HG02763 (cell line): ENCODE measurements at regions not wholly inside any gene's neighbourhood (a gene's known extent, or its start where the extent isn't known, plus 50 kb on each side); places are given as distances from the start of the nearest gene placed in this dataset.
"Not testable (repeated sequence)": the region's sequence is repeated elsewhere in the genome, so short reads cannot be mapped to it uniquely, and the experiment has no call there.

ENCODE experiments used
- ATAC-seq: cut with Tn5 transposase; IDR thresholded peaks from one replicate; pipeline ENCODE4 v1.9.1; 2021; ENCODE audit warnings: mild to moderate bottlenecking, moderate library complexity; ENCODE audit not compliant: unreplicated experiment

DNA sequence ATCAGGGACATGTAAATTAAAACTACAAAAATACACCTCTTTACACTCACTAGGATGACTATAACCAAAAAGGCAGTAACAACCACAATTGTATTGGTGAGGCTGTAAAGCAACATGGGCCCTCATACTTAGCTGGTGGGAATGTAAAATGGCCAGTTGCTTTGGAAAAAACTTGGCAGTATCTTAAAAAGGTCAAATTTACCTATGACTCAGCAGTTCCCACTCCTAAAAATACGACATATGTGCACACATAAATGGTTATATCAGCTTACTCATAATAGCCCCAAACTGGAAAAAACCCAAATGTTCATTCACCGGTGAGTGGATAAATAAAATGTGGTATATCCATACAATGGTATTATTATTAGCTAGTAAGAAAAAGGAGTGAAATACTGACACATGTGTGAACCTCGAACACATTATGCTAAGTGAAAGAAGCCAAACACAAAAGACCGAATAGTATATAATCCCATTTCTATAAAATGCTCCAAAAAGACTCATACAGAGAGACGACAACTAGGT lies 391.4 kb downstream of the NPIPA8 start:
- no peak for ATAC-seq

DNA sequence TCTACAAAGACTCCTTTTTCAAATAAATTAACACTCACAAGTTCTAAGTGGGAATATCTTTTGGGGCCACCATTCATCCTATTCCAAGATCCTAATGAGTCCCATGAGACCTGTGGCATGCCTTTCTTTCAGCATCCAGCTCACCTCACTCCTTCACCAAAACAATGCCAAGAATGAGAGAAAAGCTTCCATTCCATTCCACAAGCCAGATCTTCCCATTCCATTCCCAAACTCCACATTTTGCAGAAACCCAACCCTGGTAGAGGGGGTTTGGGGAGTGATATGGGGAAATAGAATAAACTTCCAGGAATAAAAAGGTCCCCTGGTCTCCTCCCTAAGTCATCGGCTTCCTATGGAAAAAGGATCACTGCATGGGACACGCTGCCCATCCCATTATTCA lies 392.2 kb downstream of the NPIPA8 start:
- no peak for ATAC-seq

DNA sequence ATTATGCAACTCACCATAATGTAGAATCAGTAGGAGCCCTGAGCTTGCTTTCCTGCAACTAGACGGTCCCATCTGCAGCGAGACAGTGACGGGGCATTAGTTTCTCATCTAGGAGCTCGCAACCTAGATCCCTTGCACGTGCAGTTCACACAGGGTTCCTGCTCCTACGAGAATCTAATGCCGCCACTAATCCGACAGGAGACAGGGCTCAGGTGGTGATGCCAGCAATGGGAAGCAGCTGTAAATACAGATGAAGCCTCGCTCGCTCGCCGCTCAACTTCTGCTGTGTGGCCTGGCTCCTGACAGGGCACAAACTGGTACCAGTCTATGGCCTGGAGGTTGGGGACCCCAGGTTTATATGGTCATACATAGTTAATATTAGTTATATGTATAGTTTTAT lies 394.5 kb downstream of the NPIPA8 start:
- no peak for ATAC-seq

DNA sequence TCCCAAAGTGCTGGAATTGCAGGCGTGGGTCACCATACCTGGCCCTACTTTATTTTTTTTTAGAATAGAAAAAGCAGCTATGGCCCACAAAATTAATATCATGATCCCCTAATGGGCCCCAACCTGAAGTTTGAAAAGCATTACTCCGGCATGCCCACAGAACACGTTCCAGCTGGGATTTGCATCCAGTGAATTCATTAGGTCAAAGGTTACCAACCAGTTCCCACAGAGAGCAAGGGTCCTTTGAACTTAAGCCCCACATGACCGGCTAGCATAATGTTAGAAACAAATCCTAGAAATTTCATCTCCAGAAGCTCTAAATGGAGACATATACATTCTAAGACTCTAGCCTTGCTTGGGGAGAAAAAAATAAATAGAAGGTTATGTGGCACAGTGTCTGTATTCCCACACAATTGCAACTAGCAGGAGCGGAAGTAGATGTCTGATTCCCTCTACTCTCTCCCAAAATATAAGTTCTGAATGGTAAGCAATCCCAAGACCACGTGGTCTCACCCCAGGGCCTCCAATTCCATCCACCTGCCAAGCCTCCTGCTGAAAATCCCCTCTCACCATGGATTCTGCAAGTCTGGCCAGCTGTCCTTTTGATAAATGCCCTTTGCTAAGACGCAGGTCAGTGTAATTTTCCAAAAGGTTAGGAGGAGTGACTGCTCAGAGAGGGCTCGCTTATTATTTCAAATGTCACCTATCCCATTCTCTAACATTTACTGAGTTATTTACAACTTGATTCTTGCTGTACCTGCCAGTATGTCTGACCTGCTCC lies 395.8 kb downstream of the NPIPA8 start:
- ATAC-seq: no peak

DNA sequence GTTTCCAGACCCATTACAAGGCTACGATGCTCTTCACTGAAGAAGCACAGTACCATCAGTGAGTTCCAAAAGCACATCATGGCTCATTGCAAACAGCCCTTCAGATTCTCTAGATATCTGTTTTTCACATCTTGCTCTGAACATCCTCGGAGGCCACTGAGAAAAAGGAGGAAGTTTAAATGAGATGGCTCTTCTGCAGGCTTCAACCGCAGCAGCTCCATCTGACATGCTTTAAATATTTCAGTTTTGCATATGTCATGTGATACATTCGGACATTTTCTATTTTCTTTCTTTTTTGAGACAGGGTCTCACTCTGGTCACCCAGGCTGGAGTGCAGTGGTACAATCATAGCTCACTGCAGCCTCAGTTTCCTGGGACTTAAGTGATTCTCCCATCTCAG lies 396.8 kb downstream of the NPIPA8 start:
- peak; percentile 35 for ATAC-seq

DNA sequence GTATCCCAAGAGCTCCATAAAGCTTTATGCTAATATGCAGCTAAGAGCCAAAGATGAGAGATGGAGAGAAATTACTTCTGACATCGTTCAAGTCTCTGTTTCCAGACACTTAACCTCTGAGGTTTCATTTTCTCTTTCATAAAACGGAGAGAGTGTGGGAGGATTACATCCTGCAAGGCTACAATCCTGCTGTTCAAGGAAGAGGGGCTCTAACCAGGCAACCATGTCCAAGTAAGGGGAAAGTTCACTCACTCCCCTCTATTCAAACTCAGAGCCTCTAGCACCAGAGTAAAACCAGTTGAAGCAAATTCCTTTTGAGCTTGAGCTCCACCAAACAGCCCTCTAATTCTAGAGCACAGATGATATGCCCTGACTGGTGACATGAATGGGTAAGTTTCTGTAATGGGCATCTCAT lies 397.4 kb downstream of the NPIPA8 start:
- ATAC-seq: peak; percentile 51

DNA sequence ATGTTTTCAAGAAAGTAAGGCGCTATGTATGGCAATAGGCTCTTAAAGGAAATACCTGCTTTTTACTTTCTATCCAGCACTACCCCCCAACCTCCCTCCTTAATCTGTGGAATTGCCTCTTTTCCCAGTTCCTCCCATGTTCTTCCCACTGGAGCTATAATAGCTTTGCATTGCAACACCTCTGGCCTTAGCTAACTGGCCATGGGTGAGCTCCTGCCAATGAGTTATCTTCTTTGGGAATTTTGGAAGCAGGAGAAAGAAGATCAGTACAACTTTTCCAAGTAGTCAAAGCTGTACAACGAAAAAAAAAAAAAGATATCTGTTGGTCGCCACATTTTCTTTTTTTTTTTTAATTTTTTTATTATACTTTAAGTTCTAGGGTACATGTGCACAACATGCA lies 398.0 kb downstream of the NPIPA8 start:
- ATAC-seq: no peak

DNA sequence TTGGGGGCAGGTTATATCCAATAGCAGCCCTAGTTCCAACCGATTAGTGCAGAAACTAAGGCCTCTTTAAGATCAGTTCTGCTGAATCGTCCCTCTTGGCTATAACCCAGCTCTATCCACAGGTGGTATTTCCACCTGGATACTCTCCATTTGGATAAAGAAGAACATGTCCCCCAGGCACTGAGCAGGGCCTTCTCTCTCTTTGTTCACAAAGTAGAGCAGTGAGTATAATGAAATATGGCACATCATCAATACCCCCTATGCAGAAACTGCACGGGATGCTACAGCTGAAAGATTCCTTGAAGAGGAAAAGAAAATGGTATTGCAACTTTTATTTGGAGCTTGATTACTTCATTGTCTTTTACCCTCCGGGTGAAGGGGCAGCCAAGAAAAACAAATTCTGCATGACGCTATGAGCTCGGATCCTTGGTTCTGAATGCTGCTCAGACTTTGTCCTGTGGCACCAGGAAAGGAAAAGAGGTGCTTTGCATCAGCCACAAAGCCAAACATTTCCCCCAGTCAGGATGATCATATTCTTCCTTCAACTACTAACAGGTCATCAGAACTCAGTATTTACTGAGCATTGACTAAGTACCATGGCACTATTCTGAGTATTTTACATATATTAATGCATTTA lies 399.7 kb downstream of the NPIPA8 start:
- no peak for ATAC-seq

DNA sequence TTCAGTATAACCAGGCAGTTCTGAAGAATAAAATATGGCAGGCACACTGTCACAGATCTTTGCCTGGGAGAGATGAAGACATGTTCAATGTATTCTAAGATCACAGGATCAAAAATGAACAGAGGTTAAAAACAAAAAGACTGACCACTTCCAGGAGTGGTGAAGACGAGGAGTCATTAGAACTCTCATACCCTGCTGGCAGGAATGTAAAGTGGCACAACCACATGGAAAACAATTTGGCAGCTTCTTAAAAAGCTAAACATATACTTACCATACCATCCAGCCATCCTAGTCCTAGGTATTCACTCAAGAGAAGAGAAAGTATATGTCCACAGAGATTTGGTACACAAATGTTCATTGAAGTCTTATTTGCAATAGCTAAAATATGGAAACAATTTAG lies 406.3 kb downstream of the NPIPA8 start:
- ATAC-seq: no peak

DNA sequence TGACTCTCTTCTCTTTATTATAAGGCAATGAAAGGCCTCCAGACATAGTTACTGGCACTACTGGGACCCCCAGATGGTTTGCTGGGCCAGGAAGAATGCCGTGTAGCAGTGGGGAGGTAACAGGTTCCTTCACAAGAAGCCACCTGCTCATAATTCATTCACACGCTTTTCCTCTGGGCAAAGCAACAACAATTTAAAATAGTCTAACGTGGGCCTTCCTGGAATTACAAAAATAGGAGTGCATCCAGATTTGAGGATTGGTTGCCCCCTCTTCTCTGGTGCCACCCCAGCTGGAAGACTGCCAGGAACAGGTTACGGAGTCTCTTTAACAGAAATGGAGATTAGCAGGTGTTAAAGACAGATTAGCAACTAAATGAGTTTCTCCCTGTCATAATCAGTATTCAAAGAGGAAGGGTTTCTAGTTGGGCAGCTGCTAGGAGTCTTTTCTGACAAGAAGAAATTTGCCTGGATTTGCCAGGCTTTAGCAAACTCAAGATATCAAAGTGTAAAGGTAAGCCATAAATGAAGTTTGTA lies 409.6 kb downstream of the NPIPA8 start:
- no peak for ATAC-seq

DNA sequence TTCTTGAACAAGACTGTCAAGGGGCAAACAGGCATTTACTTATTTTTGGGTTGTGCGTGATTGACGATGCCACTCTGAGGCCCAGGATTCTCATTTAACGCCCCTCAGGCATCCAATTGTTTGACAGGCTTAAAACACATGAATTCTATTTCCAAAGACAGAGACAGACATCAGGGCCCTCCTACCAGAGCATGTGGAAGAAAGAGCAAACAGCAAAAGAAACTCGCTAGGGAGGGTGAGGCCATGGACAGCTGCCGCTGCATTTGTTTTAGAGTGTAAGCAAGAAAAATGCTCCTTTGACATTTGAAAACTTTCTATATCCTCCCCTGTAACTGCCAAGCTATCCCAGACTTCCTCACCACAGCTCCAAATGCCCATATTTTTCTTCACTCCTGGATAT lies 410.1 kb downstream of the NPIPA8 start:
- no peak for ATAC-seq

DNA sequence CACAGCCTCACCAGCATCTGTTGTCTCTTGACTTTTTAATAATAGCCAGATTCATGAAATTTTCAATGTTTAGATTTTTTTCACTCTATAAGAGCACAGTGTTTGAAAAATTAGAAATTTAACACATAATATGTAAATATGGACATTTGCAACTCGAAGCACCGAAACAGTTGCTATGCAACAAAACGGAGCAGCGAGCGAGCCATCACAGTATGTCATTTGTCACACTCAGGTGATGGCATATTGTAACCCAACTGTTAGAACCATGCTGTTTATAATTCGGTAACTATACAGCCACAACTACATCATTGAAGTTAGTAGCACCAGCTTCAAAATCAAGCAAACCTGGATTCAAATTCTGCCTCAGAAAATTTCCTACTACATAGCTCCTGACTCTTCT lies 410.8 kb downstream of the NPIPA8 start:
- ATAC-seq: no peak

DNA sequence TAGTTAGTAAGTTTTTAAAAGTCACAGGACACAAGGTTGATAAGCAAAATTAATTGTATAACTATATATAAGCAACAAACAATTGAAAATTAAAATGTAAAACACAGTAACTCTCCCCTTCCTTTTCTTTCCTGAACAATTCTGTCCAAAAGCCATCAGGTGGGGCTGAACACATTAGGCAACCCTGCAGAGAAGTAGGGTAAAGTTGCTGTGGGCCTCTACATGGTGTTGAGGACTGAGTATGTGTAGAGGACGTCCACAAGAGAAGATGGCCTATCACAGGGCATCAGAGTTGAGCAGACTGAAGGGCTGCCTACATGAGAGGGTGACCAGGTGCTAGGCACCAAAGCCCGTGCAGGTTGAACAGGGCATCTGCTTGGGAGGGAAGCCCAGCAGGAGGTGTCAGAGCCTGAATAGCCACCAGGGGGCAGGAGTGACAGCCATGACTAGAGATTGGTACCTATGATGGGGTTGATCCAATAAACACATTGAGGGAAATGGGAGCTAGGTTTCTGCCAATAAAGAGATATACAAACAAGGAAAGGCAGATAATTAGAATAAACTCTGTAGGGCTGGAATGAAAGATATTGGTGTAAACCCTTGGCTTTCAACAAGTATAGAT lies 415.1 kb downstream of the NPIPA8 start:
- no peak for ATAC-seq

DNA sequence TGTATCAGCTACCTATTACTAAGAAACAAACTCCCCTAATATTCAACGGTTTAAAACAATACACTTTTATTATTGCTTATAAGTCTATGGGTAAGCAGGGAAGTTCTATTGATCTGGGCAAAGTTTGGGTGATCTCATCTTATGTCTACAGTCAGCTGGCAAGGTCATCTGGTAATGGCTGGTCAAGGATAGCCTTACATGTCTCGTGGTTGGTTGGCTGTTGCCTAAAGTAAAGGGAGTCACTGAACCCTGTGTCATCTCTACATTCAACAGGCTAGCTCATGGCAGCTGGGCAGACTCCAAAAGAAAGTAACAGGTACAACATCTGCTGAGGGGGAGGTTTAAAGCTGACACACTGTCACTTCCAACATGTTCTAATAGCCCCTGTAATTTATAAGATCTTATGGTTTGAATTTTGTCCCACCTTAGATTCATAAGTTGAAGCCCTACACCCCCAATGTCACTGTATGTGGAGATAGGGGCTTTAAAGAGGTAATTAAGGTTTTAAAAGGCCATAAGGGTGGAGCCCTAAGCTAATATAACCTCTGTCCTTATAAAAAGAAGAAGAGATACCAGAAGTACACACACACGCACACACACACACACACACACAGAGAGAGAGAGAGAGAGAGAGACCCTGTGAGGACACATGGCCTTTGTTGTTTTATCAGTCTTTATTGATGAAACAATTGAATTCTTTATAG lies 419.1 kb downstream of the NPIPA8 start:
- no peak for ATAC-seq

DNA sequence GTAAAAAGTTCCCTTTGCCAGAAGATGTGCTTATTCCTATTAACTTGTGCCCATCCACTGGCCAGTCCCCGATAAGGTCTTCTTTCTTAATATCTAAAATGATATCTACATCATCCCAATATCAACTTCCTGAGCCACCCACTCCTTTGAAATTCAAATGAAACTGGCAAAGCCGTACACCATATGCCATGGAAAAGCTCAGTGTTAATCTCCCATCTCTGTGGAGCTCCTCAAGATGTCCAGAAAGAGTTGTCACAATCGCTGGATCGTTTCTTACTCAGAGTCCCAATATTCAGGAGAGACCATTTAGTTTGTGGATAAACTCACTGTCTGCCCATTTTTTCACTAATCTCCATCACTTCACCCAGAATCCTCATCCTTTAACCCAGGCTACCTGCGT lies 420.7 kb downstream of the NPIPA8 start:
- ATAC-seq: no peak

DNA sequence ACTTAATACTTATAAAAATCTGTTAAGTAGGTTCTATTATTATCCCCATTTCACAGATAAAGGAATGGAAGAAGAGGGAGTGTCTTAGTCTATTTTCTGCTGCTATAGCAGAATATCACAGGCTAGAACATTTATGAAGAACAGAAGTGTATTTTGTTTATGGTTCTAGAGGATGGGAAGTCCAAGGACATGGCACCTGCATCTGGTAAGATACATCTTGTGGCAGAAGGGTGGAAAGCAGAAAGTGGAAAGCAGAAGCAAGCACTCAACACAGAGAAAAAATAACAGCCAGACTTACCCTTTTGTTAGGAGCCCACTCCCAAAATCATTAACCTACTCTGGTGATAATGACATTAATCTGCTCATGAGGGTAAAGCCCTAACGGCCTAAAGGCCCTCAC lies 422.4 kb downstream of the NPIPA8 start:
- ATAC-seq: no peak

DNA sequence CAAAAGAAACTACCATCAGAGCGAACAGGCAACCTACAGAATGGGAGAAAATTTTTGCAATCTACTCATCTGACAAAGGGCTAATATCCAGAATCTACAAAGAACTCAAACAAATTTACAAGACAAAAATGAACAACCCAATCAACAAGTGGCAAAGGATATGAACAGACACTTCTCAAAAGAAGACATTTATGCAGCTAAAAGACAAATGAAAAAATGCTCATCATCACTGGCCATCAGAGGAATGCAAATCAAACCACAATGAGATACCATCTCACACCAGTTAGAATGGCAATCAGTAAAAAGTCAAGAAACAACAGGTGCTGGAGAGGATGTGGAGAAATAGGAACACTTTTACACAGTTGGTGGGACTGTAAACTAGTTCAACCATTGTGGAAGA lies 425.0 kb downstream of the NPIPA8 start:
- not testable (repeated sequence) for ATAC-seq

DNA sequence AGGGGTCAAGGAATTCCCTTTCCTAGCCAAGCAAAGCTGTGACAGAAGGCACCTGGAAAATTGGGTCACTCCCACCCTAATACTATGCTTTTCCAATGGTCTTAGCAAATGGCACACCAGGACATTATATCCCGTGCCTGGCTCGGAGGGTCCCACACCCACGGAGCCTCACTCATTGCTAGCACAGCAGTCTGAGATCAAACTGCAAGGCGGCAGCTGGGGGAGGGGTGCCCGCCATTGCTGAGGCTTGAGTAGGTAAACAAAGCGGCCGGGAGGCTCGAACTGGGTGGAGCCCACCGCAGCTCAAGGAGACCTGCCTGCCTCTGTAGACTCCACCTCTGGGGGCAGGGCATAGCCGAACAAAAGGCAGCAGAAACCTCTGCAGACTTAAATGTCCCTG lies 429.9 kb downstream of the NPIPA8 start:
- not testable (repeated sequence) for ATAC-seq

DNA sequence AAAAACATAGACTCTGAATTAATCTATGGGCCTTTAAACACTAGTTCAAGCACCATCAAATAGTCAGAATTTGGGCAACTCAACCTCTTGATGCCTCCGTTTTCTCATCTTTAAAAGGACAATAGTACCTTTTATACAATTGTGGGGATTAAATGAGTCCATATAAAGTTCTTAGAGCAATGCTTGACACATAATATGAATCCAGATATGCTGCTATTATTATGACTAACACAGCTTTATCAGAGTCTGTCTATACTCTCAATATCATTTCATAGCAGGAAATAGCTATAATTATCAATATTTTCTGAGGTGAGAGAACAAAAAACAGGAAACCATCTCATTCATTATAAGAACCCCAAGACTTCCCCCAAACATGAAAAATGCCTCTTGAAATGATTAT lies 430.5 kb upstream of the XYLT1 start:
- no peak for ATAC-seq

DNA sequence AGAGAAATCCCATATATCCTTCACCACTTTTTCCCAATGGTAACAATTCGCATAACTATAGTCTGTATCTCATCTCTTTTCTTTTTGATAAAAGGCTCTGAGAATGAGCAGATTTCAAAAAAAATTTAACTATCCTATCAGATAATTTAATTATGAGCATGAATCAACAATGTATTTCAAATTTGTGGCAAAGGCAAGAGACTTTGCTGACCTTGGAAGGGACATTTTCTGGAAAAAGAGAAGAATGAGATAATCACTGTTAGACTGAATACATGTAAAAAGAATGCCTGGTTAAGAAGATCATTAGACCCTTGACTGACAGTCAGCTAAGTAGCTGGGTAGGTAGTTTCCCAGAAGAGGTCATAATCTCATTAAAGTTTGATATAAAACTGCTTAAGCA lies 428.4 kb upstream of the XYLT1 start:
- ATAC-seq: no peak

DNA sequence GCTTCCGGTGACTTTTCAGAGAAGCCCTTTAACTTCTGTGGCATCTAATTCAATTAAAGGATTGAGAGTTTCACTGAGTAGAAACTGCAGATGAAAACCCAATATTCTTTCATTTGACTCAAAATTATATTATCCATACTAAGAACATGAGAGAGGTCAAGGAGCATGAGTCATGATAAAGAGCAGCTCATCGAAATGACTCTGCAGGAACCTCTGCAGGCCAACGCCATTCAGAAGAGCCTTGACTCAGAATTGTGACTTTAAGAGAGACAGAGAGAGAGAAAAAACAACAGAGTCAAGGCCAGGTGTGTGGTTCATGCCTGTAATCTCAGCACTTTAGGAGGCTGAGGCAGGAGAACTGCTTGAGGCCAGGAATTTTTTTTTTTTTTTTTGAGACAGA lies 417.2 kb upstream of the XYLT1 start:
- ATAC-seq: no peak
